ENCODE measurements at regions not wholly inside any gene's neighbourhood (a gene's known extent, or its start where the extent isn't known, plus 50 kb on each side); places are given as distances from the start of the nearest gene placed in this dataset.

- no peak for TF ChIP-seq BHLHE40 (IDR thresholded peaks at IDR 0.05; ENCODE audit: borderline replicate concordance)
- no peak for TF ChIP-seq SP1 (IDR thresholded peaks at IDR 0.05)
- TF ChIP-seq FOXA1 (IDR thresholded peaks at IDR 0.05), result no peak
- TF ChIP-seq FOXK2 (IDR thresholded peaks at IDR 0.05), result no peak
- TF ChIP-seq ARNT (IDR thresholded peaks at IDR 0.05), result no peak
- TF ChIP-seq NFRKB (IDR thresholded peaks at IDR 0.05), result no peak
- TF ChIP-seq HDGF (IDR thresholded peaks at IDR 0.05; ENCODE audit: borderline replicate concordance), result no peak
- TF ChIP-seq ZNF384 (IDR thresholded peaks at IDR 0.05), result no peak
- no peak for TF ChIP-seq FOXM1 (IDR thresholded peaks at IDR 0.05; ENCODE audit: borderline replicate concordance)
- TF ChIP-seq, protein P1, sequence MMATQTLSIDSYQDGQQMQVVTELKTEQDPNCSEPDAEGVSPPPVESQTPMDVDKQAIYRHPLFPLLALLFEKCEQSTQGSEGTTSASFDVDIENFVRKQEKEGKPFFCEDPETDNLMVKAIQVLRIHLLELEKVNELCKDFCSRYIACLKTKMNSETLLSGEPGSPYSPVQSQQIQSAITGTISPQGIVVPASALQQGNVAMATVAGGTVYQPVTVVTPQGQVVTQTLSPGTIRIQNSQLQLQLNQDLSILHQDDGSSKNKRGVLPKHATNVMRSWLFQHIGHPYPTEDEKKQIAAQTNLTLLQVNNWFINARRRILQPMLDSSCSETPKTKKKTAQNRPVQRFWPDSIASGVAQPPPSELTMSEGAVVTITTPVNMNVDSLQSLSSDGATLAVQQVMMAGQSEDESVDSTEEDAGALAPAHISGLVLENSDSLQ (IDR thresholded peaks at IDR 0.05), result no peak
- no peak for TF ChIP-seq TARDBP (IDR thresholded peaks at IDR 0.05)
- TF ChIP-seq CTBP1 (IDR thresholded peaks at IDR 0.05; ENCODE audit: borderline replicate concordance), result no peak
- TF ChIP-seq ELF4 (IDR thresholded peaks at IDR 0.05), result no peak
These were observed 123.3 kb upstream of the NANOGP8 start for GRCh38 chr15:35208353-35208752.

Measured in HEK293T (cell line).